H9 (cell line): ENCODE measurements at regions not wholly inside any gene's neighbourhood (a gene's known extent, or its start where the extent isn't known, plus 50 kb on each side); places are given as distances from the start of the nearest gene placed in this dataset.
"Not testable (repeated sequence)": the region's sequence is repeated elsewhere in the genome, so short reads cannot be mapped to it uniquely, and the experiment has no call there.

Source experiments
- DNase-seq: peaks from one replicate; pipeline ENCODE4 v3.0.0-alpha.2; 2017
- H2AFZ ChIP-seq: one replicate; pipeline ENCODE4 v1.6.1; 2013; ENCODE audit warnings: mild to moderate bottlenecking, low read length, control low read depth, moderate library complexity
- H2AK5ac ChIP-seq: 2 replicates; pipeline ENCODE4 v1.6.1; 2013; ENCODE audit warnings: low read length, control low read depth, mixed read lengths; ENCODE audit not compliant: insufficient read length
- H2BK120ac ChIP-seq: one replicate; pipeline ENCODE4 v1.6.1; 2013; ENCODE audit warnings: low read depth, mild to moderate bottlenecking, low read length, control low read depth, inconsistent platforms; ENCODE audit not compliant: poor library complexity, severe bottlenecking
- H2BK12ac ChIP-seq: 2 replicates; pipeline ENCODE4 v1.6.1; 2013; ENCODE audit warnings: low read length, control low read depth, mixed read lengths, low read depth; ENCODE audit not compliant: insufficient read length
- H2BK15ac ChIP-seq: 2 replicates; pipeline ENCODE4 v1.6.1; 2013; ENCODE audit warnings: low read depth, low read length, control low read depth
- H2BK20ac ChIP-seq: one replicate; pipeline ENCODE4 v1.6.1; 2013; ENCODE audit warnings: low read depth, mild to moderate bottlenecking, low read length, control low read depth, inconsistent platforms; ENCODE audit not compliant: poor library complexity, severe bottlenecking
- H2BK5ac ChIP-seq: 2 replicates; pipeline ENCODE4 v1.6.1; 2013; ENCODE audit warnings: low read length, control low read depth, mixed read lengths; ENCODE audit not compliant: insufficient read length
- H3K14ac ChIP-seq: 2 replicates; pipeline ENCODE4 v1.6.1; 2013; ENCODE audit warnings: low read length, control low read depth; ENCODE audit not compliant: insufficient read depth
- H3K18ac ChIP-seq: 2 replicates; pipeline ENCODE4 v1.6.1; 2013; ENCODE audit warnings: low read depth, mild to moderate bottlenecking, mixed read lengths, low read length, control low read depth; ENCODE audit not compliant: insufficient read length
- H3K23ac ChIP-seq: 2 replicates; pipeline ENCODE4 v1.6.1; 2013; ENCODE audit warnings: low read length, control low read depth, mixed read lengths, low read depth; ENCODE audit not compliant: insufficient read length
- H3K23me2 ChIP-seq: 2 replicates; pipeline ENCODE4 v1.6.1; 2013; ENCODE audit warnings: low read depth, mild to moderate bottlenecking, mixed read lengths, low read length, control low read depth; ENCODE audit not compliant: insufficient read length, poor library complexity, severe bottlenecking
- H3K27ac ChIP-seq: 2 replicates; pipeline ENCODE4 v1.5.1; 2013; ENCODE audit warnings: low read length, control low read depth, mixed read lengths, low read depth; ENCODE audit not compliant: insufficient read length
- H3K27me3 ChIP-seq: 2 replicates; pipeline ENCODE4 v1.6.1; 2013; ENCODE audit warnings: low read length, control low read depth, inconsistent platforms; ENCODE audit not compliant: insufficient read depth
- H3K4ac ChIP-seq: 2 replicates; pipeline ENCODE4 v1.6.1; 2013; ENCODE audit warnings: low read depth, mild to moderate bottlenecking, control low read depth, inconsistent platforms, low read length, moderate library complexity
- H3K4me1 ChIP-seq: 2 replicates; pipeline ENCODE4 v1.6.1; 2013; ENCODE audit warnings: low read length, control low read depth, inconsistent platforms; ENCODE audit not compliant: insufficient read depth
- H3K4me2 ChIP-seq: 2 replicates; pipeline ENCODE4 v1.6.1; 2013; ENCODE audit warnings: low read length, control low read depth, mixed read lengths; ENCODE audit not compliant: insufficient read length, insufficient read depth
- H3K56ac ChIP-seq: 2 replicates; pipeline ENCODE4 v1.6.1; 2013; ENCODE audit warnings: low read depth, mild to moderate bottlenecking, mixed read lengths, low read length, control low read depth; ENCODE audit not compliant: insufficient read length
- H3K79me1 ChIP-seq: 2 replicates; pipeline ENCODE4 v1.6.1; 2013; ENCODE audit warnings: low read depth, mild to moderate bottlenecking, moderate library complexity, low read length, control low read depth, inconsistent platforms; ENCODE audit not compliant: insufficient read depth, poor library complexity, severe bottlenecking
- H3K79me2 ChIP-seq: 2 replicates; pipeline ENCODE4 v1.6.1; 2013; ENCODE audit warnings: low read length, control low read depth, inconsistent platforms; ENCODE audit not compliant: insufficient read depth
- H3K9ac ChIP-seq: 2 replicates; pipeline ENCODE4 v1.6.1; 2013; ENCODE audit warnings: low read length, control low read depth, mixed read lengths; ENCODE audit not compliant: insufficient read length; ENCODE audit errors: extremely low read depth
- H3K9me3 ChIP-seq: one replicate; pipeline ENCODE4 v1.6.1; 2013; ENCODE audit warnings: low read depth, low read length, inconsistent platforms; ENCODE audit not compliant: control insufficient read depth
- H3T11ph ChIP-seq: one replicate; pipeline ENCODE4 v1.6.1; 2013; ENCODE audit warnings: mild to moderate bottlenecking, low read length, control low read depth, inconsistent platforms
- H4K20me1 ChIP-seq: one replicate; pipeline ENCODE4 v1.6.1; 2013; ENCODE audit not compliant: control insufficient read depth, insufficient read length, insufficient read depth
- H4K5ac ChIP-seq: 2 replicates; pipeline ENCODE4 v1.6.1; 2013; ENCODE audit warnings: low read depth, mild to moderate bottlenecking, mixed read lengths, low read length, control low read depth; ENCODE audit not compliant: insufficient read length
- H4K8ac ChIP-seq: replicated peaks from 2 replicates; pipeline ENCODE4 v1.6.1; 2013; ENCODE audit warnings: low read length, control low read depth, mixed read lengths, low read depth; ENCODE audit not compliant: insufficient read length
- H4K91ac ChIP-seq: 2 replicates; pipeline ENCODE4 v1.6.1; 2013; ENCODE audit warnings: low read depth, mild to moderate bottlenecking, moderate library complexity, mixed read lengths, low read length, control low read depth; ENCODE audit not compliant: insufficient read length
- H3K27ac Mint-ChIP-seq, 3 experiments: 2 replicates in 2 of 3; 3 replicates in 1 of 3; pipeline ENCODE4 v1.8.0; 2020 to 2021; ENCODE audit warnings: mixed read lengths in 3 of 3, mild to moderate bottlenecking in 1 of 3, moderate library complexity in 1 of 3
- H3K27me3 Mint-ChIP-seq: 2 replicates; pipeline ENCODE4 v1.8.0; 2021; ENCODE audit warnings: low read depth, mild to moderate bottlenecking, moderate library complexity, mixed read lengths
- H3K36me3 Mint-ChIP-seq, 3 experiments: 2 replicates in 2 of 3; 3 replicates in 1 of 3; pipeline ENCODE4 v1.8.0; 2020 to 2021; ENCODE audit warnings: low read depth in 3 of 3, mixed read lengths in 3 of 3; ENCODE audit not compliant: insufficient read depth in 1 of 3
- H3K4me1 Mint-ChIP-seq, 2 experiments: 2 replicates each; pipeline ENCODE4 v1.8.0; 2020; ENCODE audit warnings: mixed read lengths in 2 of 2
- H3K4me3 Mint-ChIP-seq, 2 experiments: 2 replicates in 1 of 2; 3 replicates in 1 of 2; pipeline ENCODE4 v1.8.0; 2020 to 2021; ENCODE audit warnings: mild to moderate bottlenecking in 2 of 2, mixed read lengths in 2 of 2, moderate library complexity in 1 of 2
- H3K9me3 Mint-ChIP-seq, 2 experiments: 2 replicates in 1 of 2; 3 replicates in 1 of 2; pipeline ENCODE4 v1.8.0; 2020; ENCODE audit warnings: mild to moderate bottlenecking in 2 of 2, mixed read lengths in 2 of 2, moderate library complexity in 1 of 2
- WGBS: extraction: QIAGEN DNeasy Blood & Tissue Kit; methylation state at CpG from one replicate; pipeline ENCODE4 v1.1.7; 2013; ENCODE audit warnings: missing lambda C conversion rate, low lambda C conversion rate, mixed read lengths; ENCODE audit not compliant: insufficient read length; ENCODE audit errors: extremely low coverage; 5-methylcytosine and 5-hydroxymethylcytosine counted together

DNA sequence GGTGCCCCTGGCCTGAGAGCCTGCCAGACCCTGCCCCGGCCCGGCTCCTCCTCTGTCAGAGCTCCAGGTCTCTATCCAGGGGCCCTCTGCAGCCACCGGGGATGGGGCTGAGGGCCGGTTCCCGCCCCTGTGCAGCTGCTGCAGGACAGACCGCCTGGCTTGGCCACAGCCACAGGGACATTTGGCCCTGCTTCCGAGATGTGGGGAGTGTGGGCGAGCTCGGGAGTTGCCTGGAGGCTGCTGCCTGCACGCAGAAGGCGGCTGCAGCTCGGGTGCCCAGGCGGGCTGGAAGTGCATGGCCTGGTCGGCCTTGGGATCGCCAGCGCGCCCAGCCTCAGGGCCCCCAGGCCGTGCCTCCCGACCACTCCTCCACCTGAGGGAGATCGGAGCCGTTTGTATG lies 284.8 kb downstream of the CWH43 start:
- not testable (repeated sequence) for H3K79me1 ChIP-seq, H3K9me3 ChIP-seq, H3K23ac ChIP-seq, H3K4ac ChIP-seq, H3K4me1 Mint-ChIP-seq, H3K9ac ChIP-seq, H3K56ac ChIP-seq, H2BK5ac ChIP-seq, H3K27me3 ChIP-seq, H3K4me1 ChIP-seq, H3K27ac Mint-ChIP-seq, H2BK120ac ChIP-seq, H3K4me3 Mint-ChIP-seq, H3K23me2 ChIP-seq, H2BK12ac ChIP-seq, H3T11ph ChIP-seq, H3K27ac ChIP-seq, H2BK20ac ChIP-seq, H3K36me3 Mint-ChIP-seq, H4K8ac ChIP-seq, H2BK15ac ChIP-seq, H3K79me2 ChIP-seq, H3K4me2 ChIP-seq, H4K20me1 ChIP-seq, H3K27me3 Mint-ChIP-seq, H2AK5ac ChIP-seq, H3K18ac ChIP-seq, H3K14ac ChIP-seq, H4K91ac ChIP-seq, H2AFZ ChIP-seq, H4K5ac ChIP-seq, DNase-seq
- peaks cover 4 to 11% of the 10 kb centered on the region in 2 experiments; a peak in 3 of 5 replicates for H3K9me3 Mint-ChIP-seq
- no CpG with 5 or more reads among the region's 21 CpGs for WGBS

DNA sequence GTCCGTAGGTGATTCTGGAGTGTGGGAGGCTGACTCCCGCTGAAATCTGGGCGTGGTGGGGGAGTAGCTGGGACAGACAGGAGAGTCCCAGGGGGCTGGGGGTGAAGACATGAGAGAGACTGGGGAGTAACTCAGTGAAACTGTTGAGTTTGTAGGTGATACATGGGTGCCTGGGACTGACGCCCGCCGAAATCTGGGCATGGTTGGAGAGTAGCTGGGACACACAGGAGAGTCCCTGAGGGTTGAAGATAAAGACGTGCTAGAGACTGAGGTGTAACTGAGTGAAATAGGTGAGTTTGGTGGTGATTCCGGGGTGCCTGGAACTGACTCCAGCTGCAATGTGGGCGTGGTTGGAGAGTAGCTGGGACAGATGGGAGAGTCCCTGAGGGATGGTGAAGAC lies 299.8 kb downstream of the CWH43 start:
- not testable (repeated sequence) for H2BK5ac ChIP-seq, H3T11ph ChIP-seq, H3K18ac ChIP-seq, H3K4ac ChIP-seq, H3K27ac Mint-ChIP-seq, H2BK120ac ChIP-seq, H2BK15ac ChIP-seq, H2BK20ac ChIP-seq, H3K4me3 Mint-ChIP-seq, H2BK12ac ChIP-seq, H3K14ac ChIP-seq, H3K56ac ChIP-seq, H4K20me1 ChIP-seq, H4K91ac ChIP-seq, H3K79me1 ChIP-seq, H2AK5ac ChIP-seq, H3K4me2 ChIP-seq, H3K4me1 Mint-ChIP-seq, H3K9ac ChIP-seq, H3K27ac ChIP-seq, H3K4me1 ChIP-seq, H3K27me3 Mint-ChIP-seq, H3K79me2 ChIP-seq, H4K8ac ChIP-seq, DNase-seq, H3K23ac ChIP-seq, H3K27me3 ChIP-seq, H3K23me2 ChIP-seq, H4K5ac ChIP-seq, H2AFZ ChIP-seq
- Mint-ChIP-seq H3K9me3 (peaks cover 32 to 35% of the 10 kb centered on the region in 2 experiments), H3K36me3 (peaks cover 13 to 24% (median 23%) of the 10 kb centered on the region in 3 experiments)
- peaks cover 29% of the 10 kb centered on the region for H3K9me3 ChIP-seq
- no CpG with 5 or more reads among the region's 9 CpGs for WGBS
